ENCODE measurements at regions not wholly inside any gene's neighbourhood (a gene's known extent, or its start where the extent isn't known, plus 50 kb on each side); places are given as distances from the start of the nearest gene placed in this dataset.

GRCh38 chr12:19891936-19892591 is 452.8 kb downstream of the AEBP2 start:
- no peak for TF ChIP-seq CTCF (IDR thresholded peaks at IDR 0.05)
- no peak for TF ChIP-seq POLR2AphosphoS5 (IDR thresholded peaks at IDR 0.05; ENCODE audit: insufficient read depth in 1 of 2, low read depth in 1 of 2)
- TF ChIP-seq POLR2A (IDR thresholded peaks at IDR 0.05): no peak
